Right ventricle myocardium inferior (tissue), 1 donor: ENCODE measurements at regions not wholly inside any gene's neighbourhood (a gene's known extent, or its start where the extent isn't known, plus 50 kb on each side); places are given as distances from the start of the nearest gene placed in this dataset.

Source experiments
- ATAC-seq: fragments of 200-7000 bp; cut with Tn5 transposase; one replicate; pipeline ENCODE4 v1.9.1; 2020; ENCODE audit warnings: mild to moderate bottlenecking, moderate library complexity
- DNase-seq: peaks from one replicate; pipeline ENCODE4 v3.0.0; 2021; ENCODE audit errors: missing footprints
- intact Hi-C: fragments of 100-400 bp; cut with DNase I; formaldehyde crosslinking; loops from one replicate; pipeline ENCODE4 v1.11.0; 2022
- donor health status: DM: no; HTN: yes; CAD: no; lungs with severe emphysema.

DNA sequence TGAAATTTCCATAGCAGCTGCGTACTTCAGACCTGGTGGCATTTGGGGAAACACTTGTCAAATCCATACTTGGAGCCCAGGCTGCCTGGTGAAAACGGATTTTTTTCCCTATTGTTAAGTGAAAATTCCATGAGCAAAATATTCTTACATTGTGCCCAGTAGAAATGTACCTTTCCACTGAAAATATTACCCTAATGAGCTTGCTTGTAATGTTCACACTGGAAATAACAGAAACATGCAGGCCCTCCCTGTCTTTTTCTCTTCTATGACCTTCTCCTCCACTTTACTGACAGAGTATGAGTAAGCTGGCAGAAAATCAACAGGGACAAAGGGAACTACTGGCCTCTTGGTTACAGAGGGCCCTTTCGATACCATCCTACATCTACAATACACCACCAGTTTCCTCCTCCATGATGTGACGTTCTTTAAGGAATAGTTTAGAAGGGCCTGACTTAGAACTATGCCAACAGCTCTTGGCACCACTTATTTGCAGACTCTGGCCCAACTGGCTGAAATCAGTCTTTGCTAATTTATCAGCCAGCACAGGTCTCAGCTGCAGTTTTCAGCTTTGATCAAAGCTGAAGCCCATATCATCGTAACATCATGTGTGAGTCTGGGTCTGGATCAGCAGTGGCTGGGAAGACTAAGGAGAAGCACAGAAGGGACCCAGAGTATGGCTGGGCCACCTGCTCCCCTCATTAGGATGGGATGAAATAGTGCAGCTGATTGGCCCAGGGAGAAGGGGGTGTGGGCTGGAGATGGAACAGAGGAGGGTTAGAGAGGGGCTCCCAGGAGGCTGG, 272.2 kb upstream of the ID2 start:
- DNase-seq (no peak), ATAC-seq (no peak)
- intact Hi-C loops: no loop called here

- DNase-seq (no peak), ATAC-seq (peak; percentile 24)
- intact Hi-C loops: no loop called here
Observed at GRCh38 chr2:8412082-8412481, 269.8 kb upstream of the ID2 start.

- peak; percentile 86 for ATAC-seq
- intact Hi-C loops: no loop called here
- peak; percentile 74 for DNase-seq
Observed at GRCh38 chr2:8412586-8412985, 269.3 kb upstream of the ID2 start.

- ATAC-seq (no peak), DNase-seq (no peak)
- intact Hi-C loops: no loop called here
Observed at GRCh38 chr2:8413589-8414135, 268.2 kb upstream of the ID2 start.

- DNase-seq: no peak
- intact Hi-C loops: no loop called here
- ATAC-seq: no peak
Observed at GRCh38 chr2:8414946-8415879, 266.6 kb upstream of the ID2 start.

DNA sequence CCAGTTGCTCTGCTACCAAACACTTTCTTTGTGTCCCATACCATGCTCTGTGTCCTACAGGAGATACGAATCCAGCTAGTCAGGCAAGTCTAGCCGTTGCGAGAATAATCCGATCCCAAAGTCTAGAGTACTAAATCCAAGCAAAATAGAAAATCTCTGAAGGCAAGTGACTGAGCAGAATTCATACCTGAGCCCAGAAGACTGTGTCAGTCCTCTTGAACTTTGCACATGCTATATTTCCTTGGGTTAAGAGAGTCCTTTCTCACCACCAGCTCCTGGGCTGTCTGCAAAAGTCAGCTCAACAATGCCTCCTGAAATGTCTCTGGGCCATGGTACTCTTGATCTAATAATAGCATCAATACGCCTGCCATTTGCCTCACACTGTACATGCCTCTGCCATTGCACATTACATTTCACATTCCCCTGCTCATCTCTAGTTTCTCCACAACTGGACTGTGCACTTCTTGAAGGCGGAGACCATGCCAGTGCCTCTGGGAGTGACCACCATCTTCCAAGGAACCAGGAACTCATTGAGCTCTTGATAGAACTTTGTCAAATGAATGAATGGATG, 265.8 kb upstream of the ID2 start:
- no peak for ATAC-seq

GRCh38 chr2:8416849-8417832, 264.7 kb upstream of the ID2 start:
- ATAC-seq: no peak
- intact Hi-C loops: no loop called here
- DNase-seq: no peak

More for the DNA sequence above, 265.8 kb upstream of the ID2 start:
- intact Hi-C loops: no loop called here
- DNase-seq: no peak

DNA sequence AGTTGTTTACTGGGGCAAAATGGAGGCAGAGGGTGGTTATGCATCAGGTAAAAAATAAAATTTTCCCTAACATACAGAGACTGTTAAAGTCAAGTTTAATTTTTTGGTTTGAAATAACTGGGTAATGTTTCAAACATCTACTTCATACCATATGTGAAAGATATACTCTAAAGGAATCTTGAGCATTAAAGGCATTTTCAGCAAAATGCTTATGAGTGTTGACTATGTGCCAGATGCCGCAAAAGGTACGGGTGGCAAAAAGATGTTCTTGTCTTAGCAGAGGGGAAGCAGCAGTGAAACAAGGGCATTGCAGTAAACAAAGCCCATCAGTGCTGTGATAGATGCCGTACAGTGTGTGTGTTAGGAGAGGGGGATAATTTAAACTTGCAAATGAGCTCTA, 263.1 kb upstream of the ID2 start:
- intact Hi-C loops: no loop called here
- no peak for DNase-seq
- ATAC-seq: no peak

GRCh38 chr2:8421658-8422449, 260.0 kb upstream of the ID2 start:
- DNase-seq (no peak), ATAC-seq (peak; percentile 14)
- intact Hi-C loops: no loop called here

DNA sequence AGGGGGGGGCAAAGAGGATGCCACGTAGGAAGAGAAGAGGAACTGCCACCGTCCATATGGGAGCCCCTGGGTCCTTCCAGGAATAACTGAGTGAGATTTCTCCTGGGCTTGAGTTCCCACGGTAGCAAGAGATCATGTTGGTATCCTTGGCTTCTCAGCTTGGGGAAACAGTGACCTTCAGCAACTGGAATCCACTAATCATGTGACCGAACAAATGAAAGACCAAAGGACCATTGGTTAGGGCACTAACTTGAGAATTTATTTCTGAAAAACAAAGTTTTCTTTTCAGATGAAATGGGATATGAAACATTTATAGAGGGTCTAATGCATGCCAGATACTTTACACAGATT, 259.4 kb upstream of the ID2 start:
- ATAC-seq (no peak), DNase-seq (no peak)
- intact Hi-C loops: no loop called here

DNA sequence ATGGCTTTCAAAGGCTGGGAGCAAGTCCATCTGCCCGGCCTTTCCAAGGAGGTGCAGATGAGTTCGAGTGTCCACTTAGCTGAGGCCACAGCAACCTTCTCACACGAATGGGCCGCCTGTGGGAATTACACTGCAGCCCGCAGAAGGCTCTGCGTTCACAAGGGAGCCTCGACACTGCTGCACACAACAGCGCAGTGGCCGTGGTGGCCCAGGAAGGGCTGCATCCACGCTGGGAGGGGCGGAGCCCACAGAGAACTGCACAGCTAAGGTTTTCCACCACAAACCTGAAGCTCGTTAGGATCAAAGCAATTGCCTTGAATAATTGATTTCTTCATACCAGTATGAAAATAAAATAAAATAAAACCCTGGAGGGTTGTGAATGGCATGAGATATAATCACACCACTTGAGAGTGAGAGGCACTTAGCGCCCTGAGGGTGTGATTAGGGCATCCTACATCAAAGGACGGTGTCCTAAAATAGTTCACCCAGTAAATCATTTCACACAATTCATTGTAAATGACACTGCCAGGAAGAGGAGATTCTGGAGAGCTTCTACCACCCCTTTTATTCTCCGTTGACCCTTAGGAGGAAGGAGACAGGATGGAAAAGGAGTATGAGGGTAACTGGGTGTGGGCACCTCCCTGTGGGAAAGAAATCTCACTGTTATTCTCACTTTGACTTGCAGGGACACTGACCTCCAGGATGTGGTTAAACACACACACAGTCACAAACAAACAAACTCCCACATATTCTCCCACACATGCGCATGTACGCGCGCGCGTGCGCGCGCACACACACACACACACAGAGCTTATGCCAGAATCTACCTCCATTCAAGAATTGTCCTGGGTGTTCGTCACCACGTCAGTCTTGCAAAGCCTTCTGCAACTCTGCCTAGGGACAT, 256.6 kb upstream of the ID2 start:
- intact Hi-C loops: no loop called here
- ATAC-seq (no peak), DNase-seq (no peak)

DNA sequence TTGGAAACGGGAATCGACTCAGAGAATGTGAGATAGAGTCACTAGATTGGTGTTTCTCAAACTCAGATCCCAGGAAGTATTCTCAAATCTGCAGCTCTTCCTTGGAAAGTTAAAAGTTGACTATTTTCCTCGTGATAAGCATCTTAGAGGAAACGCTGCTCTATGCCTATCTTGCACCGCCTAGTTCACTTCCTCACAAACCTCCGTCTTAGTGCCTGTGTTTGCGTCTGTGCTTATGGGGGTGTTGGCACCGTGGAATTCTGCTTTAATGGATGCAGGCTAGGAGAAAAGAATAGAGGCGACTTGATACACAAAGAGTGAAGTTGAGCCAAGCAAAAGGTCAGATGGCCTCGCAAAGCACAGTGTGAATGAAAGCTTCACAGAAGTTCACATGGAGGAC, 255.3 kb upstream of the ID2 start:
- ATAC-seq: no peak
- intact Hi-C loops: no loop called here
- DNase-seq: no peak

- no peak for ATAC-seq
- intact Hi-C loops: no loop called here
- no peak for DNase-seq
Observed at GRCh38 chr2:8427211-8427610, 254.6 kb upstream of the ID2 start.

GRCh38 chr2:8430628-8431027, 251.2 kb upstream of the ID2 start:
- intact Hi-C loops: loop anchor here (10.0 kb wide), 1 partner anchor 254 kb away; the partner anchor contains the start of gene ID2
- no peak for DNase-seq
- no peak for ATAC-seq

DNA sequence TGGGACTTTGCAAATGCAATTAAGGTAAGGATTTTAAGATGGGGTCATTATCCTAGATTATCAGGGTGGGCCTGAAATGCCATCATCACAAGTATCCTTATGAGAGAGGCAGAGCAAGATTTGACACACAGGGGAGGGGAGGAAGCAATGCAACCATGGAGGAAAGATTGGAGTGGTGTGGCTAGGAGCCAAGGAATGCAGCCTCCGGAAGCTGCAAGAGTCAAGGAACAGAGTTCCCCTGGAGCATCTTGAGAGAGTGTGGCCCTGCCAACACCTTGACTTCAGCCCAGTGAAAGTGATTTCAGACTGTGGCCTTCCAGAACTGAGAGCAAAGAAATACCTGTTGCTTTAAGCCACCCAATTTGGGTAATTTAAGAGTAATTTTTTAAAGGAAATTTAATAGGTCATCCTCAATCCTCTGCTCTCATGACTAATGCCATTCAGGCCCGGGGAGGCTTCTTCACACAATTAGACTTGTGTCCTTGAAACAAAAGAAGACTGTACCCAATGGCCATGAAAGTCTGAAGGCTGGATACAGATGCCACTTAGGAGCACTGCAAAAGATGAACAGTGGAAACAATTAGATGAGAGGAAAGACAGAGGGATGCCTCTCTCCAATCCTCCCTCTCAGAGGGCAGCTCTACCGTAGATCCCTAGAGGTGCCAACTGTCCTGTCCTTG, 250.3 kb upstream of the ID2 start:
- ATAC-seq (no peak), DNase-seq (no peak)
- intact Hi-C loops: loop anchor here (10.0 kb wide), 1 partner anchor 253 kb away; the partner anchor contains the start of gene ID2
